Inflammatory macrophage treated with lipopolysaccharide for 1 hour (primary cell): ENCODE measurements at regions not wholly inside any gene's neighbourhood (a gene's known extent, or its start where the extent isn't known, plus 50 kb on each side); places are given as distances from the start of the nearest gene placed in this dataset.

ENCODE experiments used
- DNase-seq, 2 donors: peaks; one replicate each; pipeline ENCODE4 v3.0.0-alpha.2; 2020 to 2022

GRCh38 chr9:126017758-126018157 lies 270.6 kb downstream of the PBX3 start:
- no peak for DNase-seq

DNA sequence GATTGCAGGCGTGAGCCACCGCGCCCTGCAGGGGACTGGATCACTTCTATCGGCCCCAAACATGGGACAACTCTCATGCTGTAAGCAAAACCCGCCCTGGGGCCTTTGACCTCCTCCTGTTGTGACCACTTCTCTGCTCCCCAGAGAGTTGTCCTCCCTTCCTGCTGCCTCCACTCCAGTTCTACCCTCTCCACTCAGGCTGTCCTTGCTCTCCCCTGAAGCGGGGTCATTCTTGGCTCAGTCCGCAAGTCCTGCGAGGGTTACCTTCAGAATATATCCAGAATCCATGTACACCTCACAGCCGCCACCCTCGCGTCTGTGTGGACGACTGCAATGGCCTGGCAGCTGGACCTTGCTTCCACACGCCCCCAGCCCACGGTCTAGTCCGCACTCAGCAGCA lies 273.7 kb downstream of the PBX3 start:
- DNase-seq = no peak

GRCh38 chr9:126023962-126024361 lies 276.8 kb downstream of the PBX3 start:
- no peak for DNase-seq

DNA sequence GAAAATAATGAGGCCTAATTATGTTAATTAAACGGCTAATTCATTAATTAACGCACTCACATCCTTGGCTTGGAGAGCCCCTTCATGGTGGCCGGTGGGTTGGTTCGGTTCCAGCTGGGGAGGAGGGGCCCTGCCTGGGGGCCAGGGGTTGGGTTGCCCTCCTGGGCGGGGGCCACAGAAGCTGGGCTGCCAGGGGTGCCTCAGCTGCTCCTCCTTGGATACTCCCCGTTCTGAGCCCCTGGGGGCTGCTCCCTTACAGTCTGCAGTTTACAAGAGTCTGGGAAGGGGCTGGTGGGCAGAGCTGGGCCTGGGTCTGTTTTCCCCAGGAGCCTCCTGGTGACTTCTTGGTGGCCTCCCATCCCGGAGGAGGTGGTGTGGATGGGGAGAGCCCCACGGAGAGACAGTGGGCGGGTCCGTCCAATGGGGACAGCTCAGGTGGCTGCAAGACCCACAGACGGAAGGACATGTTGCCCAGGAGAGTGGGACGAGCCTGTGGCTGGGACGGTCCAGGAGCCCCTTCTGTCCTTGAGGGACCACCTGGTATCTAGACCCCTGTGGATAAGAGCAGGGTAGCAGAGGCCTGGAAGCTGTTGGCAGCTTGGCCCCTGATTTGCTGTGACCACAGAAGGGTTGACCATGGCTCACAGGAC lies 277.5 kb downstream of the PBX3 start:
- DNase-seq = no peak

DNA sequence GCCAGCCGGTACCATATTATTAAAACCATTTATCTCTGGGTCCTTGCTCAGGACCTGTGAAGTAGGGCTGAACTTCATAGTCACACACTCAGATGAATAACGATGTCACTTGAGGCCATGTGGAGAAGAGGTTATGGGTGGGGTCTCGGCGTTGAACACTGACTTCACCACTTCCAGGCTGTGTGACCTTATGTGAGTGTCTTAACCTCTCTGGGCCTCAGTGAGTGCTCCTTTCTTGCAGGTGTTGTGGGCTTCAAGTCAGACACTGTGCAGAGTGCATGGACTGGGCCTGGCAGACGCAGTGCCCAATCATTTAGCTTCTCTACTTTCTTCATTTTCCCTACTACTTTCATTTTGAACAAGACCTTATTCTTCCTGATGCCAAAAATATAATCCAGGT lies 278.8 kb downstream of the PBX3 start:
- DNase-seq = no peak

GRCh38 chr9:126027566-126027965 lies 280.4 kb downstream of the PBX3 start:
- no peak for DNase-seq

GRCh38 chr9:126028746-126029145 lies 281.6 kb downstream of the PBX3 start:
- DNase-seq = no peak

- DNase-seq = no peak
Observed at GRCh38 chr9:126030716-126031115, 283.5 kb downstream of the PBX3 start.

DNA sequence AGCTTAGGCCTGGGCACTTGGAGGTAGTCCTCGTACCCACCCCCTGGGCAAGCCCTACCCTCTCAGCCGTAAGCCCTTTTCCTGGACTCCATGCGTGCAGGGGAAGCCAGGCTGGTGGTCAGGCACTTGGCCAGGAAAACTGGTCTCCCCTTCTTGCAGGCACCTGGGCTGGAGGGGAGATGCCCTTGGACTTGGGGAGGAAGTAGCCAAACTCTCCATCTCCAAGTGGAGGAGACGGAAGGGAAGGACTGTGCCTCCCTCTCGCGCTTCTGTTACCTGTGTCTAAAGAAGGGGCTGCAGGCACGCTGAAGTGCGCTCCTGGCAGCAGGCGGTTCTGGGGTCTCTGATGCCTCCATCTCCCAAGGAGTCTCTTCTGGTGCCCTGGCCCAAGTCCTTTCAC lies 283.9 kb downstream of the PBX3 start:
- DNase-seq = no peak

DNA sequence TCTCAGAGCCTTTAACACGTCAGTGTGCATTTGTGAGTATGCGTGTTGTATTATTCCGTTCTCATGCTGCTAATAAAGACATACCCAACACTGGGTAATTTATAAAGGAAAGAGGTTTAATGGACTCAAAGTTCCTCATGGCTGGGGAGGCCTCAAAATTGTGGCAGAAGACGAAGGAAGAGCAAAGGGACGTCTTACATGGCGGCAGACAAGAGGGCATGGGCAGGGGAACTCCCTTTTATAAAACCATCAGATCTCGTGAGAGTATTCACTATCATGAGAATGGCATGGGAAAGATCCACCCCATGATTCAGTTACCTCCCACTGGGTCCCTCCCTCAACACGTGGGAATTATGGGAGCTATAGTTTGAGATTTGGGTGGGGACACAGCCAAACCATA lies 285.0 kb downstream of the PBX3 start:
- no peak for DNase-seq

GRCh38 chr9:126033318-126033717 lies 286.1 kb downstream of the PBX3 start:
- DNase-seq = no peak

- DNase-seq = no peak
Observed at GRCh38 chr9:126033956-126034355, 286.8 kb downstream of the PBX3 start.

GRCh38 chr9:126036881-126037291 lies 289.7 kb downstream of the PBX3 start:
- DNase-seq = no peak

- DNase-seq = no peak
Observed at GRCh38 chr9:126038790-126039189, 287.8 kb upstream of the MVB12B start.

DNA sequence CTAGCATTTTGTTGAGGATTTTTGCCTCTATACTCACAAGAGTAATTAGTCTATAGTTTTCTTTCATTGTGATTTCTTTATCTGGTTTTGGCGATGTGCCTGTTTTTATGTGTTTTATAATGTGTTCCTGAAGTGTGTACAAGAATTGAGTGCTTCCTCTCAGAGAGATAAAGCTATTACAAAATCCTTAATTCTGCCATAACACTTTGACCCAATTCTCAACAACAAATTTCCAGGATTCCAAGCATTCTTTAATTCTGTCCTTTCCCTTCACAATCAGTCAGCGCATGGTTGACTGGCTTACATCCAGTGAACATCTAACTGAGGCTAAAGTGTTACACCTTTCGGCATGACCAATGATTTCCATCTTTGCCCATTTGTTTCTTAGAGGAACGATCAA lies 282.9 kb upstream of the MVB12B start:
- DNase-seq = no peak

- no peak for DNase-seq
Observed at GRCh38 chr9:126049088-126049487, 277.5 kb upstream of the MVB12B start.

DNA sequence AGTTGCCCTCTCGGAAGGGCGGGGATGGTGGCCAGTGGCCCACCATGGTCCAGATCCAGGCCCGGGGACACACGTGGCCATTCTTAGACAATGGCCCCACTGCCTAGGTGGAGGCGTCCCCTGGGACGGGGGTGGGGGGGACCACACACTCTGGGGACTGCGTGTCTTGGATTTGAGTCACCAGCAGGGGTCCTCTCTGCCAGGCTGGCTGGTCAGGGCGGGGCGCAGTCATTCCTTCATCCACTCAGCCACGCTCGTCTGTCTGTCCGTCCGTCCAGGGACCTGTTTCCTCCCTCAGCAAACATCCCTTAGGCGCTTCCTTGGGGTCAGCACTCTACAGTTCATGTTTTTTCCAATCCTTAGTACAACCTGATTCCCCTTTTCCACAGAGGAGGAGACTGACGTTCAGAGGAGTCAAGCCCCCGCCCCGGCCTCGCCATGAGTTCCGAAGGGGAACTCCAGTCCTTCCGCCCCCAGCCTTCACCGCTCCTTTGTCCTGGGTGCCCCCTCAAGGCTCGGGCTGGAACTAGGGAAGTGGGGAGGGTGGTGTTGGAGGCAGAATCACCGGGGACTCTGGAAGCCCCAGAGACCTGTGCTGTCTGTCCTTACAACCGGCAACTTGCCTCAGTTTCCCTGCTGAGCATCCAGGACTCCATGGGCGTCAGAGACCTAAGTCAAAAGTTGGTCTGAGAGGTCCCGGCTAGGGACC lies 276.6 kb upstream of the MVB12B start:
- DNase-seq = no peak

- DNase-seq = no peak
Observed at GRCh38 chr9:126050605-126050990, 276.0 kb upstream of the MVB12B start.

DNA sequence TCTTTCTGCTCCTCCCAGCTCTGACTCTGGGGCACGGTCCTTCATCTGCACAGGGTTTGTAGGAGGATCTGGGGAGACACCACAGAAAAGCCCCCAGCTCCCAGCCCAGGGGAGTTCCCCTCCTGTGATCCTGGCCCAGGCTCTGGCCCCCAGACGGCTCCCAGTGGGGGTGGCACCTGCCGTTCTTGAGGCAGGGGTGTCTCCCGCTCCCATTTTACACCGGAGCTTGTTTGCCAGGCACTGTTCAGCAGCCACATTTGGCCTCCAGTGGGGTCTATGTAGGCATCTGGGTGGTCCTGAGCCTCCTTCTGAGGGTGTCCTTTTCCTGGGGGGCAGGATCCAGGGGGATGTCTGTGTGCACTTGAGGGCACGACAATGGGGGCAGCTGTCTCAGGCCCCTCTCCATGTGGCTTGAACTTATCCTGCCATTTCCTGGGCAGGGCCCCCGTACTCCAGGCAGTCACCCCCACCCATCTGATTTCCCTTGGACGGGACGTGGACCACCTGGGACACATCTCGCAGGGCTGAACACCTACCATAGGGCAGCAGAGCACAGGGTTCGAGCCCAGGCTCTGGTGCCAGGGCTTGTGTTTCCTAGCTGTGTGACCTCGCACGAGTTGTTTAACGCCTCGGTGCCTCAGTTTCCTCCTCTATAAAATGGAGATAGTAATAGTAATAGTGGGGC lies 275.0 kb upstream of the MVB12B start:
- DNase-seq = no peak

- DNase-seq = no peak
Observed at GRCh38 chr9:126052791-126053190, 273.8 kb upstream of the MVB12B start.

GRCh38 chr9:126053913-126054312 lies 272.7 kb upstream of the MVB12B start:
- no peak for DNase-seq

DNA sequence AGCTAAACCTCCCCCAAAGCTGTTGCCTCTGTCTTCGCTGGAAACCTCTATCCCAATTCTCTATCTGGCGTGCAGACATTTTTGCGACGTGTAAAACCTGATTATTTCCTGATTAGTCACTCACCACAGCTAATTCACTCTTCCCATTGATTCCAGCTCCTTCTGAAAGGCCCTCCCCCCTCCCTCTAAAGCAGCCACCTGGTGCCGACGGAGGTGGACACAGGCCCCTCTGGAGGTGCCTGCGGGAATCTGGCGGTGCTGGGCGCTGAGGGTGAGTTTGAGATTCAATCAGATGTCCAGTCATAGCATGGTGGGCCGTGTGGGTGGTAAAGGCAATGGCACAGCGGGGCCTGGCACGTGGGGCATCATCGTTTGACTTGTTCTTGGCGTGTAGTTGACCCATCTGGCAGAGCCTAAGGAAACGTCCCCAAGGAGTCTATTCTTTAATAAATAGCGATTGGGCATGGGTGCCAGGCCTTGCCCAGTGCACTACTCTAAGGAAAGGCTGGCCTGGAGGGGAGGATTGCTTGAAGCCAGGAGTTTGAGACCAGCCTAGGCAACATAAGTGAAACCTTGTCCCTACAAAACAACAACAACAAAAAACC lies 271.1 kb upstream of the MVB12B start:
- DNase-seq = no peak

- DNase-seq = no peak
Observed at GRCh38 chr9:126056312-126057021, 270.2 kb upstream of the MVB12B start.
